Stomach smooth muscle (tissue), 2 donors: ENCODE measurements at regions not wholly inside any gene's neighbourhood (a gene's known extent, or its start where the extent isn't known, plus 50 kb on each side); places are given as distances from the start of the nearest gene placed in this dataset.

Source experiments
- H3K27ac ChIP-seq: one replicate; pipeline ENCODE4 v1.7.0; 2013; ENCODE audit warnings: mild to moderate bottlenecking, low read length, inconsistent platforms
- H3K27me3 ChIP-seq, 2 donors: one replicate each; pipeline ENCODE4 v1.7.0; 2013; ENCODE audit warnings: low read length in 2 of 2; ENCODE audit not compliant: insufficient read depth in 2 of 2, control insufficient read depth in 1 of 2
- H3K36me3 ChIP-seq, 2 donors: one replicate each; pipeline ENCODE4 v1.7.0; 2013; ENCODE audit warnings: low read length in 2 of 2; ENCODE audit not compliant: control insufficient read depth in 2 of 2, insufficient read depth in 2 of 2
- H3K4me1 ChIP-seq: one replicate; pipeline ENCODE4 v1.7.0; 2013; ENCODE audit warnings: low read length; ENCODE audit not compliant: control insufficient read depth, insufficient read depth
- H3K4me3 ChIP-seq, 2 donors: one replicate each; pipeline ENCODE4 v1.7.0; 2013; ENCODE audit warnings: low read length in 2 of 2
- H3K9ac ChIP-seq, 2 donors: one replicate each; pipeline ENCODE4 v1.7.0; 2013; ENCODE audit warnings: low read length in 2 of 2, mild to moderate bottlenecking in 1 of 2
- H3K9me3 ChIP-seq, 2 donors: one replicate each; pipeline ENCODE4 v1.7.0; 2013; ENCODE audit warnings: low read length in 2 of 2; ENCODE audit not compliant: control insufficient read depth in 2 of 2
- donor health status: healthy.
- donor health status: Pancreatic carcinoma.

GRCh38 chr3:162269636-162270458, 773.2 kb downstream of the OTOL1 start:
- H3K9ac ChIP-seq = no peak overlapping the region
- no peaks in the 10 kb centered on the region for H3K36me3 ChIP-seq
- no peaks in the 10 kb centered on the region for H3K9me3 ChIP-seq
- H3K27me3 ChIP-seq = no peaks in the 10 kb centered on the region
- no peaks in the 10 kb centered on the region for H3K4me1 ChIP-seq
- H3K4me3 ChIP-seq = no peak overlapping the region
- no peak overlapping the region for H3K27ac ChIP-seq

DNA sequence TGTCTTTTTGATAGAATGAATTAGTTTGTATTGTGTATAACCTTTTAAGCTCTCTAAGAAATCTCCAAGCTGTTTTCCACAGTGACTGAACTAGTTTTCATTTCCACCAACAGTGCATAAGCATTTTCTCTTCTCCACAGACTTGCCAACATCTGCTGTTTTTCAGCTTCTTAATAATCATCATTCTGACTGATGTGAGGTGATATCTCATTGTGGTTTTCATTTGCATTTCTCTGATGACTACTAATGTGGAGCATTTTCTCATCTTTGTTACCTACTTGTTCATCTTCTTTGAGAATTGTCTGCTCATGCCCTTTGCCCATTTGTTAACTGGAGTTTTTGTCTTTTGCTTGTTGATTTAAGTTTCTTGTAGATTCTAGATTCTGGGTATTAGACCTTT, 777.5 kb downstream of the OTOL1 start:
- Histone ChIP-seq H3K4me1 (no peaks in the 10 kb centered on the region), H3K27ac (no peak overlapping the region), H3K4me3 (no peak overlapping the region), H3K36me3 (no peaks in the 10 kb centered on the region), H3K27me3 (no peaks in the 10 kb centered on the region), H3K9ac (no peak overlapping the region), H3K9me3 (no peaks in the 10 kb centered on the region)

GRCh38 chr3:162278834-162279233, 782.2 kb downstream of the OTOL1 start:
- Histone ChIP-seq H3K4me1 (no peaks in the 10 kb centered on the region), H3K9me3 (no peaks in the 10 kb centered on the region), H3K27me3 (no peaks in the 10 kb centered on the region), H3K27ac (no peak overlapping the region), H3K4me3 (no peak overlapping the region), H3K36me3 (no peaks in the 10 kb centered on the region), H3K9ac (no peak overlapping the region)

DNA sequence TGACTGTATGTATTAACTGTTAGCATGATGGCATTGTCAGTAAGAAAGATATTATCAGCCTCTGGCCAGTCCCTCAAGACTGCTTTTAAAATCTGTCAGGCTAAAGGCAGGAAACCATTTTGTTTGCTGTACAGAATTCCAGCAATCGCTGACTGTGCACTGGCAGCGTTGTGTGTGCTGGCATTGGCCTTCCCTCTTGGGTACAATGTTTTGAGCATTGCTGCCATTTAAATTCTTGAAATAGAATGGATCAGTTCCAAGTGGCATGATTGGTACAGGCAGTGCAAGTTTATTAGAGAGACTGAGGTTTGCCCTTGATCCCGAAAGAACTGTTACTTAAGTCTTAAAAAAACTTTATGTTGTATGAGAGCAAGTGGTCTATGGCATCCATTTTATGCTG, 788.7 kb downstream of the OTOL1 start:
- no peak overlapping the region for H3K4me3 ChIP-seq
- no peak overlapping the region for H3K27ac ChIP-seq
- no peaks in the 10 kb centered on the region for H3K4me1 ChIP-seq

DNA sequence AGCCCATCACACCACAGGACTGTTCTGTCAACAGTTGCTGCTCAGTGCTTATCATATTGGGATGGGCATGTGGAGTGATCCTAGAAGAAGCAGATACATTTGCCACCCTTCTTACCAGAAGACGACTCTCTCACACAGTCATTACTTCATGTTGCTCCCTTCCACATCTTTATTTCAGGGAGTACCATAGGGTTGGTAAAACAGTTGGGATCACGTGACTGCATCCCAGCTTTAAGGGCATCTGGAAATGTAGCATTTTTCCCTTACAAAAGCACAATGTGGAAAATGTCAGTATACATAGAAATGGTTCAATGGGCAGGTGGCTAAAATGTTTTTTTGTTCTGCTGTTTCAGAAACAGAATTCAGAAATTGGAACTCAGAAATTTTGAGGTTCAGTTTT, 791.0 kb downstream of the OTOL1 start:
- Histone ChIP-seq H3K9me3 (no peaks in the 10 kb centered on the region), H3K9ac (no peak overlapping the region), H3K27ac (no peak overlapping the region), H3K27me3 (no peaks in the 10 kb centered on the region), H3K4me3 (no peak overlapping the region), H3K4me1 (no peaks in the 10 kb centered on the region), H3K36me3 (no peaks in the 10 kb centered on the region)

More for the DNA sequence above, 788.7 kb downstream of the OTOL1 start:
- H3K9me3 ChIP-seq = no peaks in the 10 kb centered on the region
- no peaks in the 10 kb centered on the region for H3K27me3 ChIP-seq
- H3K9ac ChIP-seq = no peak overlapping the region
- H3K36me3 ChIP-seq = no peaks in the 10 kb centered on the region

DNA sequence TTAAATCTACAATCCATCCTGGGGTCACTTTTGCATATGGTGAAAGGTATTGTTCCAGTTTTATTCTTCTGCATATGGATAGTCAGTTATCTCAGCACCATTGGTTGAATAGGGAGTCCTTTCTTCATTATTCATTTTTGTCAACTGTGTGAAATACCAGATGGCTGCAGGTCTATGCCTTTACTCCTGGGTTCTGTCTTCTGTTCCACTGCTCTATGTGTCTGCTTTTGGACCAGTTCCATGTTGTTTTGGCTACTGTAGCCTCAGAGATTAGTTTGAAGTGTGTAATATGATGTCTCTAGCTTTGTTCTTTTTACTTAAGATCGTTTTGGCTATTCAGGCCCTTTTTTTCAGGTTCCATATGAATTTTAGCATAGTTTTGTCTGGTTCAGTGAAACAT, 795.8 kb downstream of the OTOL1 start:
- Histone ChIP-seq H3K27ac (no peak overlapping the region), H3K9ac (no peak overlapping the region), H3K4me1 (no peaks in the 10 kb centered on the region), H3K27me3 (no peaks in the 10 kb centered on the region), H3K36me3 (no peaks in the 10 kb centered on the region), H3K4me3 (no peak overlapping the region), H3K9me3 (no peaks in the 10 kb centered on the region)

DNA sequence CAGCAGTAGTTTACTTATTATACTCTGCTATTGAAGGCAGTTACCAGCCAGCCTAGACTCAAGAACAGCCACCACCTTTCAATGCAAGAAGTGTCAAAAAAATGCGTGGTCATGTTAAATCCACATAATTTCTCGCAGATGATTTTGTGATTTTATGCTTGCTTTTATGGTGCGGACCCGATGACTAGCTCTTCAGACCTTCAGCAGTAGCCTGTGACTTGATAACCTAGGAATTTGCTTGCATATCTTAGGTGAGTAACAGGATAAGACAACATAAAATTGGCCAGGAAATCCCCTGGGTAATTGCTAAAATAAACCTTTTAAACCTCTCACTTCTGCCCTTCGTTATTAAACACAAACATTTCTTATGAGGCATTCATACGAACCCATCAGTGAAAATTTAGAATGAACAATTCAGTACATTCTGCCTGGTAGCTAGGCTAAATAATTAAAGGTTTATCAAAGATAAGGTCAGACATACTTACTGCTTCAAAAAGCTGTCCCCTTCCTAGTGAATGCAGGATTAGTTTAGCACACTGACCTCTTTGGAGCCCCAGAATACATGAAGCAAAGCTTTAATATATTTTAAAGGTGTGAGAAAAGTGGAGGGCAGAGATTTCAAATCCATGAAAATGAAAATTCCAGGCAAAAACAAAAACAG, 798.8 kb downstream of the OTOL1 start:
- no peaks in the 10 kb centered on the region for H3K36me3 ChIP-seq
- no peaks in the 10 kb centered on the region for H3K9me3 ChIP-seq
- H3K4me1 ChIP-seq = no peaks in the 10 kb centered on the region
- H3K27ac ChIP-seq = no peak overlapping the region
- H3K9ac ChIP-seq = no peak overlapping the region
- no peaks in the 10 kb centered on the region for H3K27me3 ChIP-seq
- no peak overlapping the region for H3K4me3 ChIP-seq

GRCh38 chr3:162302983-162303624, 806.5 kb downstream of the OTOL1 start:
- H3K4me1 ChIP-seq = no peaks in the 10 kb centered on the region
- H3K9me3 ChIP-seq = no peaks in the 10 kb centered on the region
- H3K9ac ChIP-seq = no peak overlapping the region
- H3K4me3 ChIP-seq = no peak overlapping the region
- no peaks in the 10 kb centered on the region for H3K27me3 ChIP-seq
- no peak overlapping the region for H3K27ac ChIP-seq
- no peaks in the 10 kb centered on the region for H3K36me3 ChIP-seq

DNA sequence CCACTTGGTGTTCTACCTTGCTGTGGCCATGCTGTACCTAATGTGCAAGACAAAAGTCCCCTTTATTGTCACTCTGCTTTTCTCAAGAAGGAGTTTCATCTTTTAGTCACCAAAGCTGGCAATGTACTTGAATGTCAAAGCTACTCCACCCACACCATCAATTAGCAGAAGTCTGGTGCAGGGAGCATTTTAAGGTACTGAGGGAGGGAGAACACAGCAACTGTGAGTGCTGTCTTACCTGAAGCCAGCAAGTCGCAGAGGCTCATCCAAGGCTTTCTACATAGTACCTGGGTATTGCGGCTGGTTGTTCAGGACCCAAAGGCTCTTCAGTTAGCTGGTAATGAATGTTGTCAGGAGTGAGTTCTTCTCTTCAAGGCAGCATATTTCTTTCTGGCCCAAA, 820.4 kb downstream of the OTOL1 start:
- H3K27me3 ChIP-seq = no peaks in the 10 kb centered on the region
- no peak overlapping the region for H3K27ac ChIP-seq
- no peak overlapping the region for H3K4me3 ChIP-seq
- H3K36me3 ChIP-seq = no peaks in the 10 kb centered on the region
- H3K4me1 ChIP-seq = no peaks in the 10 kb centered on the region
- peaks cover 0 to 5% of the 10 kb centered on the region in 2 donors for H3K9me3 ChIP-seq
- H3K9ac ChIP-seq = no peak overlapping the region

- H3K9ac ChIP-seq = no peak overlapping the region
- H3K36me3 ChIP-seq = no peaks in the 10 kb centered on the region
- H3K4me3 ChIP-seq = no peak overlapping the region
- no peaks in the 10 kb centered on the region for H3K27me3 ChIP-seq
- no peak overlapping the region for H3K27ac ChIP-seq
- peaks cover 0 to 3% of the 10 kb centered on the region in 2 donors for H3K9me3 ChIP-seq
- H3K4me1 ChIP-seq = no peaks in the 10 kb centered on the region
Measured at GRCh38 chr3:162328649-162329048, 832.0 kb downstream of the OTOL1 start.

DNA sequence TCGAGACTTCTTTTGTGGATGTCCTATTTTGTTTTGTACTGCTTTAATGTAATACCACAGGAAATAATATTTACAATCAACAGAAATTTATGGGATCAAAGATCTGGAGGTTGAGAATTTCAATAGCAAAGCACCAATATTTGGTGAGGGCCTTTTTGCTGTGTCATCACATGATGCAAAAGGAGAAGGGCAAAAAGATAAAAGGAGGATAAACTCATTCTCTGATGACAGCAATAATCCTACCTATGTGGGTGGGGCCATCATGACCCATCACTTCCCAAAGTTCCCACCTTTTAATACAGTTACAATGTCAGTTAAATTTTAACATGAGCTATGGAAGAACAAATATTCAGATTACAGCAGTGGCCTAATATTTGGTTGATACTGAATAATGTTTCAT, 832.9 kb downstream of the OTOL1 start:
- no peaks in the 10 kb centered on the region for H3K4me1 ChIP-seq
- no peak overlapping the region for H3K27ac ChIP-seq
- H3K9me3 ChIP-seq = peaks cover 0 to 3% of the 10 kb centered on the region in 2 donors
- no peak overlapping the region for H3K4me3 ChIP-seq
- no peak overlapping the region for H3K9ac ChIP-seq
- no peaks in the 10 kb centered on the region for H3K36me3 ChIP-seq
- H3K27me3 ChIP-seq = no peaks in the 10 kb centered on the region
